Endothelial cell of umbilical vein (primary cell): ENCODE measurements at regions not wholly inside any gene's neighbourhood (a gene's known extent, or its start where the extent isn't known, plus 50 kb on each side); places are given as distances from the start of the nearest gene placed in this dataset.

Experiments
- CTCF ChIP-seq, 2 donors: IDR thresholded peaks; 1 replicate in 1 of 2; 2 replicates in 1 of 2; pipeline ENCODE4 v1.5.1; 2011; ENCODE audit warnings: low read length in 2 of 2, mild to moderate bottlenecking in 2 of 2, moderate library complexity in 2 of 2, control low read depth in 1 of 2, inconsistent platforms in 1 of 2, low read depth in 1 of 2; ENCODE audit not compliant: insufficient read depth in 1 of 2; ENCODE audit errors: extremely low read depth in 1 of 2
- EZH2 ChIP-seq: IDR thresholded peaks from 2 replicates; pipeline ENCODE4 v1.6.1; 2012; ENCODE audit warnings: borderline replicate concordance, low read depth, mild to moderate bottlenecking, moderate library complexity, low read length, inconsistent platforms; ENCODE audit not compliant: severe bottlenecking
- FOS ChIP-seq: IDR thresholded peaks from 2 replicates; pipeline ENCODE4 v1.6.1; 2011; ENCODE audit warnings: mild to moderate bottlenecking, low read length, moderate library complexity, borderline replicate concordance; ENCODE audit not compliant: insufficient read depth
- JUN ChIP-seq: IDR thresholded peaks from 2 replicates; pipeline ENCODE4 v1.6.1; 2011; ENCODE audit warnings: borderline replicate concordance, low read depth; ENCODE audit not compliant: insufficient read length, insufficient read depth
- MYC ChIP-seq: IDR thresholded peaks from one replicate; pipeline ENCODE4 v1.6.1; 2011; ENCODE audit warnings: mild to moderate bottlenecking, low read depth, low read length
- POLR2A ChIP-seq: IDR thresholded peaks from 2 replicates; pipeline ENCODE4 v1.6.1; 2012; ENCODE audit warnings: low read depth, mild to moderate bottlenecking, control low read depth, low read length
- POLR2AphosphoS5 ChIP-seq: IDR thresholded peaks from 2 replicates; pipeline ENCODE4 v1.6.1; 2012; ENCODE audit warnings: low read depth, mild to moderate bottlenecking, control low read depth, low read length, moderate library complexity; ENCODE audit not compliant: insufficient read depth
- TF ChIP-seq, protein P1 (sequence below): IDR thresholded peaks from 2 replicates; pipeline ENCODE4 v1.6.1; 2011; ENCODE audit not compliant: insufficient read depth, insufficient read length

DNA sequence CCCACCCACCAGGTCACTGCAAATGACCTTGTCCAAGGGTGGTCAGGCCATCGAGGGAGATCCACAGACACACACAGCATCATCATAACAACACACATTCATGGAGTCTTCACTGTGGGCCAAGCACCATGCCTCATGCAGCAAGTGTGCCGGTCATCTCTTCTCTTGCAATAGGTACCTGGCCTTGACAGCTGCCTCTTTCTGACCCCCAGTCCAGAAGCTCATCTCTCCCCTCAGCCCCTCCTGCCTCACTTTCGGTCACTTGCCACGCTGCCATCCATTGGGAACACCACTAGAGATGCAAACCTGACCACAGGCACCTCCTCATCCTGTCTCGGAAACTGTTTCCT lies 75.9 kb downstream of the OAT start:
- TF ChIP-seq CTCF (IDR thresholded peaks at IDR 0.05; ENCODE audit: extremely low read depth in 1 of 2, insufficient read depth in 1 of 2, low read depth in 1 of 2, low read length in 2 of 2) (no peak), POLR2A (no peak), POLR2AphosphoS5 (no peak), EZH2 (no peak), FOS (no peak), JUN (no peak), MYC (no peak)
- TF ChIP-seq, protein P1, sequence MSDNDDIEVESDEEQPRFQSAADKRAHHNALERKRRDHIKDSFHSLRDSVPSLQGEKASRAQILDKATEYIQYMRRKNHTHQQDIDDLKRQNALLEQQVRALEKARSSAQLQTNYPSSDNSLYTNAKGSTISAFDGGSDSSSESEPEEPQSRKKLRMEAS: no peak
